K562 (cell line): ENCODE measurements at regions not wholly inside any gene's neighbourhood (a gene's known extent, or its start where the extent isn't known, plus 50 kb on each side); places are given as distances from the start of the nearest gene placed in this dataset.

ENCODE experiments used
- FOS ChIP-seq: IDR thresholded peaks from 3 replicates; pipeline ENCODE4 v1.6.1; 2011; ENCODE audit not compliant: insufficient read length; ENCODE audit errors: extremely low read depth
- HINFP ChIP-seq: fragments of 450-650 bp; conservative IDR thresholded peaks from 2 replicates; pipeline ENCODE4 v1.6.1; 2016; ENCODE audit warnings: missing genetic modification characterization, low read depth, mild to moderate bottlenecking, control low read depth, missing compliant biosample characterization
- HNRNPUL1 ChIP-seq: fragments of 200-400 bp; formaldehyde crosslinking; IDR thresholded peaks from 2 replicates; pipeline ENCODE4 v1.6.1; 2017; ENCODE audit warnings: low read length
- MTA1 ChIP-seq: fragments of 450-650 bp; IDR thresholded peaks from 2 replicates; pipeline ENCODE4 v1.6.1; 2017; ENCODE audit warnings: borderline replicate concordance
- SMC3 ChIP-seq: conservative IDR thresholded peaks from 2 replicates; pipeline ENCODE4 v1.6.1; 2011; ENCODE audit warnings: low read depth, low read length, improper control_type of control experiment; ENCODE audit not compliant: insufficient read depth
- TAF15 ChIP-seq: fragments of 200-400 bp; formaldehyde crosslinking; IDR thresholded peaks from 2 replicates; pipeline ENCODE4 v1.6.1; 2017; ENCODE audit warnings: mild to moderate bottlenecking, low read depth, low read length, moderate library complexity
- TSHZ1 ChIP-seq: fragments of 250-450 bp; sonication (Bioruptor Pico); IDR thresholded peaks from 2 replicates; pipeline ENCODE4 v1.4.0; 2020; ENCODE audit warnings: mild to moderate bottlenecking, moderate library complexity
- ZBTB33 ChIP-seq: sonication (generic); formaldehyde crosslinking; IDR thresholded peaks from 2 replicates; pipeline ENCODE4 v1.8.1; 2023; ENCODE audit warnings: mild to moderate bottlenecking, missing genetic modification reagents
- ZNF146 ChIP-seq: IDR thresholded peaks from one replicate; pipeline ENCODE4 v1.6.1; 2018; ENCODE audit warnings: missing compliant biosample characterization; ENCODE audit not compliant: unreplicated experiment

- TF ChIP-seq TSHZ1 (CRISPR knock-in tag) (no peak), FOS (no peak), HINFP (tag) (no peak), ZNF146 (CRISPR knock-in tag) (no peak), SMC3 (no peak), TAF15 (no peak), ZBTB33 (CRISPR knock-in tag) (no peak), MTA1 (no peak), HNRNPUL1 (no peak)
These were observed 273.4 kb upstream of the NSMCE3 start (continued) for GRCh38 chr15:29542994-29543393.
